Vagina (tissue), 2 donors: ENCODE measurements at regions not wholly inside any gene's neighbourhood (a gene's known extent, or its start where the extent isn't known, plus 50 kb on each side); places are given as distances from the start of the nearest gene placed in this dataset.

Experiments
- DNase-seq, 2 donors: peaks; one replicate each; pipeline ENCODE4 v3.0.0-alpha.2; 2017; ENCODE audit errors: extremely low spot score in 2 of 2
- H3K27ac ChIP-seq: fragments of 200-600 bp; sonication (generic); one replicate; pipeline ENCODE4 v1.5.1; 2019
- H3K27me3 ChIP-seq: fragments of 200-600 bp; sonication (generic); one replicate; pipeline ENCODE4 v1.5.1; 2019
- H3K36me3 ChIP-seq, 2 donors: fragments of 200-600 bp; sonication (generic); one replicate each; pipeline ENCODE4 v1.5.1; 2017 to 2019
- H3K4me1 ChIP-seq: fragments of 200-600 bp; sonication (generic); one replicate; pipeline ENCODE4 v1.5.1; 2019
- H3K4me3 ChIP-seq, 2 donors: fragments of 200-600 bp; sonication (generic); 1 replicate in 1 of 2; 2 replicates in 1 of 2; pipeline ENCODE4 v1.5.1; 2016 to 2019
- H3K9me3 ChIP-seq: fragments of 200-600 bp; sonication (generic); one replicate; pipeline ENCODE4 v1.5.1; 2019
- POLR2A ChIP-seq, 2 donors: fragments of 450-650 bp; IDR thresholded peaks; one replicate each; pipeline ENCODE4 v1.6.1; 2017; ENCODE audit warnings: antibody characterized with exemption in 2 of 2, mild to moderate bottlenecking in 2 of 2, moderate library complexity in 2 of 2
- POLR2AphosphoS5 ChIP-seq, 2 donors: sonication (generic); formaldehyde crosslinking; IDR thresholded peaks; one replicate each; pipeline ENCODE4 v1.9.0; 2017; ENCODE audit warnings: antibody characterized with exemption in 2 of 2, mild to moderate bottlenecking in 2 of 2, low read depth in 1 of 2; ENCODE audit not compliant: insufficient read depth in 1 of 2
- intact Hi-C: fragments of 100-400 bp; cut with DNase I; formaldehyde crosslinking; loops from one replicate; pipeline ENCODE4 v1.15.1; 2023
- TF ChIP-seq, protein P1 (sequence below), 3 experiments: fragments of 450-650 bp in 2 of 3; fragments of 200-600 bp in 1 of 3; sonication (generic) in 1 of 3; IDR thresholded peaks; one replicate each; pipeline ENCODE4 v1.5.1; 2017 to 2019; ENCODE audit warnings: antibody characterized with exemption in 3 of 3, mild to moderate bottlenecking in 2 of 3, moderate library complexity in 2 of 3

DNA sequence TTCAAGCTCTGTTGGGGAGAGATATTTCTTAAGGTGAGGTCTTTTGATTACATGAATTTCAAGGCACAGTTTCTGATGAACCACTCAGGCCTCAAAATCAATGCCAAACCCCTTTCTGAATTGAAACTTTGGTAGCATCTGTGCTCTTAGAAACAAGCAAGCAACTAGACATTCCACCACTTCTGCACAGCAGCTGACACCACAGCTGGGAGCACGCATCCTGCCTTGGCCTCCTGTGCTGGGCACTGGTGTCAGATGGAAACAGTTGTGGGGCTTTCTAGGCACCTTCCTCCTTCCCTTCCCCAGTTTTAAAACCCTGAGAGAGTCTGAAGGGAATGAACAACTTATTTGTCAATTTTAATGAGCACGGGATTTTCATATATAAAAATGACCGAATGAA lies 360.2 kb downstream of the ADGRL2 start:
- DNase-seq: no peak
- H3K4me1 ChIP-seq: peaks cover 16% of the 10 kb centered on the region
- intact Hi-C loops: no loop called here
- H3K4me3 ChIP-seq: no peak overlapping the region
- H3K9me3 ChIP-seq: no peaks in the 10 kb centered on the region
- no peaks in the 10 kb centered on the region for H3K36me3 ChIP-seq
- no peak overlapping the region for H3K27ac ChIP-seq
- no peaks in the 10 kb centered on the region for H3K27me3 ChIP-seq
- TF ChIP-seq POLR2AphosphoS5 (IDR thresholded peaks at IDR 0.05; ENCODE audit: insufficient read depth in 1 of 2, low read depth in 1 of 2) (no peak), POLR2A (IDR thresholded peaks at IDR 0.05) (no peak)
- TF ChIP-seq, protein P1, sequence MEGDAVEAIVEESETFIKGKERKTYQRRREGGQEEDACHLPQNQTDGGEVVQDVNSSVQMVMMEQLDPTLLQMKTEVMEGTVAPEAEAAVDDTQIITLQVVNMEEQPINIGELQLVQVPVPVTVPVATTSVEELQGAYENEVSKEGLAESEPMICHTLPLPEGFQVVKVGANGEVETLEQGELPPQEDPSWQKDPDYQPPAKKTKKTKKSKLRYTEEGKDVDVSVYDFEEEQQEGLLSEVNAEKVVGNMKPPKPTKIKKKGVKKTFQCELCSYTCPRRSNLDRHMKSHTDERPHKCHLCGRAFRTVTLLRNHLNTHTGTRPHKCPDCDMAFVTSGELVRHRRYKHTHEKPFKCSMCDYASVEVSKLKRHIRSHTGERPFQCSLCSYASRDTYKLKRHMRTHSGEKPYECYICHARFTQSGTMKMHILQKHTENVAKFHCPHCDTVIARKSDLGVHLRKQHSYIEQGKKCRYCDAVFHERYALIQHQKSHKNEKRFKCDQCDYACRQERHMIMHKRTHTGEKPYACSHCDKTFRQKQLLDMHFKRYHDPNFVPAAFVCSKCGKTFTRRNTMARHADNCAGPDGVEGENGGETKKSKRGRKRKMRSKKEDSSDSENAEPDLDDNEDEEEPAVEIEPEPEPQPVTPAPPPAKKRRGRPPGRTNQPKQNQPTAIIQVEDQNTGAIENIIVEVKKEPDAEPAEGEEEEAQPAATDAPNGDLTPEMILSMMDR (IDR thresholded peaks at IDR 0.05): no peak

DNA sequence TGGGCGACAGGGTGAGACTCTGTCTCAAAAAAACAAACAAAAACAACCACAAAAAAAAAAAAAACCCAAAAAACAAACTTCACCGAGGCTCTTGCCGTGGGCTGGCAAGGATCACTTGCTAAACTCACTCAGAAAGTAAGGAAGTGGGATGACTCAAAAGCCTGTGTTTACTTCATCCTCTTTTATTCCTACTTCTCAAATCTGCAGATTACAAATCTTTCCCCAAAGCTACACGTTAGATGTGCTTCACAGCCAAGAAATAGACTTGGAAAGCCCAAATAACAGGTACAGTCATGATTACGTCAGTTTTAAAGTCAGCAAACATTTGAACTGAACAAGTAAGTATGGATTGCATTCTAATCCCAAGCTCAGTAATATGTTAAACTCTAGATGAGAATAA lies 359.3 kb downstream of the ADGRL2 start:
- Histone ChIP-seq H3K36me3 (no peaks in the 10 kb centered on the region), H3K27ac (no peak overlapping the region), H3K9me3 (no peaks in the 10 kb centered on the region), H3K4me3 (no peak overlapping the region), H3K27me3 (no peaks in the 10 kb centered on the region), H3K4me1 (peaks cover 16% of the 10 kb centered on the region)
- peak in 1 of 2 donors; percentile 55 for TF ChIP-seq POLR2AphosphoS5 (IDR thresholded peaks at IDR 0.05; ENCODE audit: insufficient read depth in 1 of 2, low read depth in 1 of 2)
- TF ChIP-seq, protein P1 (IDR thresholded peaks at IDR 0.05): no peak
- no peak for TF ChIP-seq POLR2A (IDR thresholded peaks at IDR 0.05)
- intact Hi-C loops: no loop called here
- no peak for DNase-seq

DNA sequence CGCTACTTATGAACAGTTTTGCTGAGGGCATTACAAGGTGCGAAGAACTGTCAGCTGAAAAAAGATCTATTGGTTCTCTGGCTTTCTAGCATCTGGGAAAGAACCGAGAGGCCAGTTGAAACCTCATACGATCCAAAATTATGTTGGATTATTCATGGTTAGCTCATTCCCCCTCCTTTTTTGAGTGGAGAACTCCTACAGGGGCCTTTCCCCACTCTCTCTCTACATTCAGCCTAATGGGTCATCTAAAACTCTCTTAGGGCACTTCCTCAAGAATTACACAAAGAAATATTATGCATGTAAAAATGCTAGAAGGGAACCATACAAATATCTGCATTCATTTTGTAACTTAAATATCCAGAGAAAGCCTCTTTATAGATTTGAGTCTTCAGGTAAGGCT lies 358.2 kb downstream of the ADGRL2 start:
- DNase-seq: no peak
- no peaks in the 10 kb centered on the region for H3K36me3 ChIP-seq
- no peaks in the 10 kb centered on the region for H3K27me3 ChIP-seq
- no peak overlapping the region for H3K4me3 ChIP-seq
- no peak overlapping the region for H3K27ac ChIP-seq
- intact Hi-C loops: no loop called here
- no peaks in the 10 kb centered on the region for H3K9me3 ChIP-seq
- TF ChIP-seq POLR2A (IDR thresholded peaks at IDR 0.05) (no peak), POLR2AphosphoS5 (IDR thresholded peaks at IDR 0.05; ENCODE audit: insufficient read depth in 1 of 2, low read depth in 1 of 2) (no peak)
- TF ChIP-seq, protein P1 (IDR thresholded peaks at IDR 0.05): no peak
- peaks cover 16% of the 10 kb centered on the region for H3K4me1 ChIP-seq

DNA sequence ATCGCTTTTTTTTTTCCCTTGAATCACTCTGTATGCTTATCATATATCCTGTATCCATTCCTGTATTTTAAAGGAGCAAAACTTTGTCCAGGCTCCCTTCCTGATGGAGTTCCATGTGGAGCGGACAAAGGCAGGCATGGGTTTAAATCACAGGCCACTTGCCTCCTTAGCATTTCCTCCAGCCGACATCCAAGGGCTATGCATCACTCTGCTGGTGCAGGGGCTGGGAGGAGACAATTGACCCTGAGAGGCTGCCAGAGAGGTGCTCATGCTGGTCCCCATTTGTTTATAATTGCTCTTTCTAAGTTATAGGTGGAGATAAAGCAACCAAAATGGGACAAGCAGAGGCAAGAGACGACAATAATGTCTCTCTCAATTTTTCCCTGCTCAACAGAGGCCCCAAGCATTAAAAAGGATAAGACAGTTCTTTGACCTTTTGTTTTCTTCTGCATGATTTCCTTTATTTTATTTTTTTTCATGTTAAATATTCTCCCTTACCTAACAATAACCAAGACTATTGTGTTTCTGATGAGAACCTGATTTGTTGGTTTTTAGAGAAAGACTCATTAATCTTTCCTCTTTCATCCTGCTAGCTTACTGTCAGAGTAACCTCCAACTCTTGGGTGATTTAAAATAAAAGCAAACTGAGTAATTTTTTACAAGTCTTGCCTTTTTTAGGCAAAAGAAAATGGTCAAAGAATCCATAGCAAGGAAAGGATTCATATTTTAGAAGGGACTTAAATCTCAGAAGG lies 353.7 kb downstream of the ADGRL2 start:
- Histone ChIP-seq H3K27me3 (no peaks in the 10 kb centered on the region), H3K36me3 (no peaks in the 10 kb centered on the region), H3K4me3 (no peak overlapping the region), H3K27ac (no peak overlapping the region), H3K4me1 (no peaks in the 10 kb centered on the region), H3K9me3 (no peaks in the 10 kb centered on the region)
- TF ChIP-seq POLR2AphosphoS5 (IDR thresholded peaks at IDR 0.05; ENCODE audit: insufficient read depth in 1 of 2, low read depth in 1 of 2) (no peak), POLR2A (IDR thresholded peaks at IDR 0.05) (no peak)
- TF ChIP-seq, protein P1 (IDR thresholded peaks at IDR 0.05): no peak
- intact Hi-C loops: no loop called here
- no peak for DNase-seq

GRCh38 chr1:82153752-82154151 lies 353.0 kb downstream of the ADGRL2 start:
- DNase-seq: no peak
- H3K36me3 ChIP-seq: no peaks in the 10 kb centered on the region
- H3K27me3 ChIP-seq: no peaks in the 10 kb centered on the region
- H3K4me1 ChIP-seq: no peaks in the 10 kb centered on the region
- intact Hi-C loops: no loop called here
- H3K4me3 ChIP-seq: no peak overlapping the region
- no peaks in the 10 kb centered on the region for H3K9me3 ChIP-seq
- no peak overlapping the region for H3K27ac ChIP-seq
- TF ChIP-seq, protein P1 (IDR thresholded peaks at IDR 0.05): no peak
- TF ChIP-seq POLR2A (IDR thresholded peaks at IDR 0.05) (no peak), POLR2AphosphoS5 (IDR thresholded peaks at IDR 0.05; ENCODE audit: insufficient read depth in 1 of 2, low read depth in 1 of 2) (no peak)
